ENCODE measurements at regions not wholly inside any gene's neighbourhood (a gene's known extent, or its start where the extent isn't known, plus 50 kb on each side); places are given as distances from the start of the nearest gene placed in this dataset.

DNA sequence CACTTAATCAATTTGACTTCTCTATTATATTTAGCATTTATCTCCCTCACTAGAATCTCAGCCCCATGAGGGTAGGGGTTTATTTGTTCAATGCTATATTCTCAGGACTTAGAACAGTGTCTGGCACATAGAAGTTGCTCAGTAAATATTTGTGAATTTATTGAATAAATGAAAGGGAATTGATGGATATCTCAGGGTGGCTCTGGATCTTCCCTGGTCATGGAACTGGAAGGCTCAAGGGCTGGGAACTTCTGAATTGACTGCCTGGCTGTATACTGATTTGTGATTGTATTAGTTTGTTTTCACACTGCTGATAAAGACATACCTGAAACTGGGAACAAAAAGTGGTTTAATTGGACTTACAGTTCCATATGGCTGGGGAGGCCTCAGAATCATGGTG lies 57.2 kb downstream of the KIF4B start:
- TF ChIP-seq GATA2 (IDR thresholded peaks at IDR 0.05; ENCODE audit: low read depth, low read length), result no peak
- TF ChIP-seq GATA3 (IDR thresholded peaks at IDR 0.05; ENCODE audit: low read depth, low read length), result no peak

All from SH-SY5Y (cell line).